GM21423 (cell line): ENCODE measurements at regions not wholly inside any gene's neighbourhood (a gene's known extent, or its start where the extent isn't known, plus 50 kb on each side); places are given as distances from the start of the nearest gene placed in this dataset.
"Not testable (repeated sequence)": the region's sequence is repeated elsewhere in the genome, so short reads cannot be mapped to it uniquely, and the experiment has no call there.

Source experiments
- ATAC-seq: cut with Tn5 transposase; IDR thresholded peaks from one replicate; pipeline ENCODE4 v1.9.1; 2021; ENCODE audit warnings: mild to moderate bottlenecking, moderate library complexity; ENCODE audit not compliant: unreplicated experiment

GRCh38 chr4:66955784-66956183, 589.5 kb downstream of the CENPC start:
- no peak for ATAC-seq

GRCh38 chr4:66949419-66949818, 595.9 kb downstream of the CENPC start:
- ATAC-seq = no peak

- no peak for ATAC-seq
Observed at GRCh38 chr4:66946761-66947160, 598.5 kb downstream of the CENPC start.

GRCh38 chr4:66943112-66943511, 602.2 kb downstream of the CENPC start:
- ATAC-seq = no peak

GRCh38 chr4:66931981-66932380, 613.3 kb downstream of the CENPC start:
- not testable (repeated sequence) for ATAC-seq

GRCh38 chr4:66930206-66930605, 615.1 kb downstream of the CENPC start:
- ATAC-seq = no peak

GRCh38 chr4:66929748-66930147, 615.6 kb downstream of the CENPC start:
- no peak for ATAC-seq

GRCh38 chr4:66928881-66929280, 616.4 kb downstream of the CENPC start:
- not testable (repeated sequence) for ATAC-seq

GRCh38 chr4:66927937-66928336, 617.4 kb downstream of the CENPC start:
- no peak for ATAC-seq

GRCh38 chr4:66926687-66927086, 618.6 kb downstream of the CENPC start:
- ATAC-seq = no peak

GRCh38 chr4:66923081-66923865, 622.0 kb downstream of the CENPC start:
- ATAC-seq = no peak

GRCh38 chr4:66921433-66921832, 623.9 kb downstream of the CENPC start:
- no peak for ATAC-seq

- no peak for ATAC-seq
Observed at GRCh38 chr4:66920514-66920913, 624.8 kb downstream of the CENPC start.

- ATAC-seq = no peak
Observed at GRCh38 chr4:66911880-66912279, 633.4 kb downstream of the CENPC start.

- ATAC-seq = no peak
Observed at GRCh38 chr4:66906314-66906713, 639.0 kb downstream of the CENPC start.

- no peak for ATAC-seq
Observed at GRCh38 chr4:66899422-66900065, 645.8 kb downstream of the CENPC start.

GRCh38 chr4:66893807-66894206, 651.5 kb downstream of the CENPC start:
- no peak for ATAC-seq

GRCh38 chr4:66887061-66887460, 658.2 kb downstream of the CENPC start:
- no peak for ATAC-seq

- ATAC-seq = no peak
Observed at GRCh38 chr4:66885501-66886165, 659.7 kb downstream of the CENPC start.

- no peak for ATAC-seq
Observed at GRCh38 chr4:66876946-66877345, 668.4 kb downstream of the CENPC start.

GRCh38 chr4:66872661-66873060, 672.6 kb downstream of the CENPC start:
- ATAC-seq = no peak

- ATAC-seq = no peak
Observed at GRCh38 chr4:66863481-66863880, 681.8 kb downstream of the CENPC start.
